Ishikawa (cell line): ENCODE measurements at regions not wholly inside any gene's neighbourhood (a gene's known extent, or its start where the extent isn't known, plus 50 kb on each side); places are given as distances from the start of the nearest gene placed in this dataset.

ENCODE experiments used
- CEBPB ChIP-seq: IDR thresholded peaks from 2 replicates; pipeline ENCODE4 v1.6.1; 2012
- CREB1 ChIP-seq: IDR thresholded peaks from 2 replicates; pipeline ENCODE4 v1.6.1; 2012; ENCODE audit warnings: low read depth
- EGR1 ChIP-seq: IDR thresholded peaks from 2 replicates; pipeline ENCODE4 v1.6.1; 2012
- EP300 ChIP-seq: IDR thresholded peaks from 2 replicates; pipeline ENCODE4 v1.6.1; 2012; ENCODE audit warnings: borderline replicate concordance
- FOXM1 ChIP-seq: IDR thresholded peaks from 2 replicates; pipeline ENCODE4 v1.6.1; 2012; ENCODE audit warnings: low read depth, borderline replicate concordance
- NFIC ChIP-seq: IDR thresholded peaks from 2 replicates; pipeline ENCODE4 v1.6.1; 2012
- RAD21 ChIP-seq: IDR thresholded peaks from 2 replicates; pipeline ENCODE4 v1.6.1; 2012; ENCODE audit warnings: low read depth
- TAF1 ChIP-seq: IDR thresholded peaks from 2 replicates; pipeline ENCODE4 v1.6.1; 2012; ENCODE audit warnings: low read depth, mild to moderate bottlenecking
- TCF12 ChIP-seq: IDR thresholded peaks from 2 replicates; pipeline ENCODE4 v1.6.1; 2012; ENCODE audit warnings: low read depth
- TEAD4 ChIP-seq: IDR thresholded peaks from 2 replicates; pipeline ENCODE4 v1.6.1; 2012
- YY1 ChIP-seq: IDR thresholded peaks from 2 replicates; pipeline ENCODE4 v1.6.1; 2012; ENCODE audit warnings: low read depth
- ZBTB7A ChIP-seq: IDR thresholded peaks from 2 replicates; pipeline ENCODE4 v1.6.1; 2012; ENCODE audit warnings: low read depth
- TF ChIP-seq, protein P1 (sequence below): IDR thresholded peaks from 2 replicates; pipeline ENCODE4 v1.6.1; 2012
- TF ChIP-seq, protein P2 (sequence below): IDR thresholded peaks from 2 replicates; pipeline ENCODE4 v1.6.1; 2012
- TF ChIP-seq, protein P3 (sequence below): IDR thresholded peaks from 2 replicates; pipeline ENCODE4 v1.6.1; 2012; ENCODE audit warnings: low read depth, mild to moderate bottlenecking

DNA sequence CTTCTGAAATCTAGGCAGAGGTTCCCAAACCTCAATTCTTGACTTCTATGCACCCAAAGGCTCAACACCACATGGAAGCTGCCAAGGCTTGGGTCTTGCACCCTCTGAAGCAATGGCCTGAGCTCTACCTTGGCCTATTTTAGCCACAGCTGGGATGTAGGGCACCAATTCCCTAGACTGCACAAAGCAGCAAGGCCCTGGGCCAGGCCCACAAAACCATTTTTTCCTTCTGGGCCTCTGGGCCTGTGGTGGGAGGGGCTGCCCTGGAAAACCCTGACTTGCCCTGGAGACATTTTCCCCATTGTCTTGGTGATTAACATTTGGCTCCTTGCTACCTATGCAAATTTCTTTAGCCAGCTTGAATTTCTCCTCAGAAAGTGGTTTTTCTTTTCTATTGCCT is 315.2 kb downstream of the DCDC2C start:
- no peak for TF ChIP-seq YY1

- TF ChIP-seq EP300 (no peak), CREB1 (no peak)
Measured at GRCh38 chr2:4020153-4020552, 316.8 kb downstream of the DCDC2C start.

- TF ChIP-seq TAF1 (no peak), YY1 (no peak), TEAD4 (no peak), RAD21 (no peak), NFIC (no peak), ZBTB7A (no peak), TCF12 (no peak), EGR1 (no peak), FOXM1 (no peak), CEBPB (no peak), CREB1 (no peak), EP300 (no peak)
- TF ChIP-seq, protein P1, sequence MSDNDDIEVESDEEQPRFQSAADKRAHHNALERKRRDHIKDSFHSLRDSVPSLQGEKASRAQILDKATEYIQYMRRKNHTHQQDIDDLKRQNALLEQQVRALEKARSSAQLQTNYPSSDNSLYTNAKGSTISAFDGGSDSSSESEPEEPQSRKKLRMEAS = no peak
- TF ChIP-seq, protein P2, sequence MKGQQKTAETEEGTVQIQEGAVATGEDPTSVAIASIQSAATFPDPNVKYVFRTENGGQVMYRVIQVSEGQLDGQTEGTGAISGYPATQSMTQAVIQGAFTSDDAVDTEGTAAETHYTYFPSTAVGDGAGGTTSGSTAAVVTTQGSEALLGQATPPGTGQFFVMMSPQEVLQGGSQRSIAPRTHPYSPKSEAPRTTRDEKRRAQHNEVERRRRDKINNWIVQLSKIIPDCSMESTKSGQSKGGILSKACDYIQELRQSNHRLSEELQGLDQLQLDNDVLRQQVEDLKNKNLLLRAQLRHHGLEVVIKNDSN = no peak
- TF ChIP-seq, protein P3, sequence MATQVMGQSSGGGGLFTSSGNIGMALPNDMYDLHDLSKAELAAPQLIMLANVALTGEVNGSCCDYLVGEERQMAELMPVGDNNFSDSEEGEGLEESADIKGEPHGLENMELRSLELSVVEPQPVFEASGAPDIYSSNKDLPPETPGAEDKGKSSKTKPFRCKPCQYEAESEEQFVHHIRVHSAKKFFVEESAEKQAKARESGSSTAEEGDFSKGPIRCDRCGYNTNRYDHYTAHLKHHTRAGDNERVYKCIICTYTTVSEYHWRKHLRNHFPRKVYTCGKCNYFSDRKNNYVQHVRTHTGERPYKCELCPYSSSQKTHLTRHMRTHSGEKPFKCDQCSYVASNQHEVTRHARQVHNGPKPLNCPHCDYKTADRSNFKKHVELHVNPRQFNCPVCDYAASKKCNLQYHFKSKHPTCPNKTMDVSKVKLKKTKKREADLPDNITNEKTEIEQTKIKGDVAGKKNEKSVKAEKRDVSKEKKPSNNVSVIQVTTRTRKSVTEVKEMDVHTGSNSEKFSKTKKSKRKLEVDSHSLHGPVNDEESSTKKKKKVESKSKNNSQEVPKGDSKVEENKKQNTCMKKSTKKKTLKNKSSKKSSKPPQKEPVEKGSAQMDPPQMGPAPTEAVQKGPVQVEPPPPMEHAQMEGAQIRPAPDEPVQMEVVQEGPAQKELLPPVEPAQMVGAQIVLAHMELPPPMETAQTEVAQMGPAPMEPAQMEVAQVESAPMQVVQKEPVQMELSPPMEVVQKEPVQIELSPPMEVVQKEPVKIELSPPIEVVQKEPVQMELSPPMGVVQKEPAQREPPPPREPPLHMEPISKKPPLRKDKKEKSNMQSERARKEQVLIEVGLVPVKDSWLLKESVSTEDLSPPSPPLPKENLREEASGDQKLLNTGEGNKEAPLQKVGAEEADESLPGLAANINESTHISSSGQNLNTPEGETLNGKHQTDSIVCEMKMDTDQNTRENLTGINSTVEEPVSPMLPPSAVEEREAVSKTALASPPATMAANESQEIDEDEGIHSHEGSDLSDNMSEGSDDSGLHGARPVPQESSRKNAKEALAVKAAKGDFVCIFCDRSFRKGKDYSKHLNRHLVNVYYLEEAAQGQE = no peak
Measured at GRCh38 chr2:4020649-4021048, 317.3 kb downstream of the DCDC2C start.

DNA sequence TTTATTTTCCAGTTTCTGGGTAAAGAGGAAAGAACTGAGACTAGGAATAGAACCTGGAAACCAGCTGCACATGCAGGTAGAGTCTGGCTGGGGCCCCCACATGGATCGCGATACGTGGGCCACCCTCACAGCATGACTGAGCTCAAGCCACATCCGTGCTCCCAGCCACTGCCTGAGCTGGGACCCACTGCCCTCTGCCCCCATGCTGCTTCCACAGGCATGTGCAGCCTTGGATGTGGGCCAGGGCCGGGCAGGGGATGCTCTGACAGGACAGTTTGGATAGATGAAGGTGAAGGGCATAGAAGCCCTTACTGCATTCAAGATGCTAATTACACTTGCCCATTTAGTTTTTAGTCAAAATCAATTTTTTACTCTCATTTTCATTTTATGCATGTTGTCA is 321.2 kb downstream of the DCDC2C start:
- TF ChIP-seq EGR1 (no peak), CREB1 (no peak), ZBTB7A (no peak), TCF12 (no peak), FOXM1 (no peak)
- TF ChIP-seq, protein P1 = no peak
- TF ChIP-seq, protein P3 = no peak
- TF ChIP-seq, protein P2 = no peak

- no peak for TF ChIP-seq CREB1
- TF ChIP-seq TAF1 = no peak
- no peak for TF ChIP-seq YY1
- TF ChIP-seq, protein P1 = no peak
- no peak for TF ChIP-seq ZBTB7A
- TF ChIP-seq FOXM1 = no peak
- no peak for TF ChIP-seq TEAD4
- TF ChIP-seq TCF12 = no peak
- no peak for TF ChIP-seq CEBPB
- no peak for TF ChIP-seq EP300
- TF ChIP-seq RAD21 = no peak
- TF ChIP-seq, protein P3 = no peak
- TF ChIP-seq EGR1 = no peak
- TF ChIP-seq, protein P2 = no peak
Measured at GRCh38 chr2:4029081-4029480, 325.7 kb downstream of the DCDC2C start.
